ENCODE measurements at regions not wholly inside any gene's neighbourhood (a gene's known extent, or its start where the extent isn't known, plus 50 kb on each side); places are given as distances from the start of the nearest gene placed in this dataset.

GRCh38 chr12:4049298-4050080 is 176.3 kb upstream of the PARP11 start:
- no peak for DNase-seq (ENCODE audit: low read depth)

- DNase-seq (ENCODE audit: low read depth), result no peak
Observed at GRCh38 chr12:4047421-4047820, 174.2 kb upstream of the PARP11 start.

- DNase-seq (ENCODE audit: low read depth), result no peak
Observed at GRCh38 chr12:4046495-4046840, 173.3 kb upstream of the PARP11 start.

- no peak for DNase-seq (ENCODE audit: low read depth)
Observed at GRCh38 chr12:4045786-4046494, 172.7 kb upstream of the PARP11 start.

GRCh38 chr12:4044736-4045730 is 171.8 kb upstream of the PARP11 start:
- no peak for DNase-seq (ENCODE audit: low read depth)

- DNase-seq (ENCODE audit: low read depth), result no peak
Observed at GRCh38 chr12:4044101-4044500, 170.9 kb upstream of the PARP11 start.

- no peak for DNase-seq (ENCODE audit: low read depth)
Observed at GRCh38 chr12:4041187-4041885, 168.1 kb upstream of the PARP11 start.

GRCh38 chr12:4039931-4040330 is 166.7 kb upstream of the PARP11 start:
- no peak for DNase-seq (ENCODE audit: low read depth)

- DNase-seq (ENCODE audit: low read depth), result no peak
Observed at GRCh38 chr12:4037747-4038312, 164.6 kb upstream of the PARP11 start.

GRCh38 chr12:4036671-4037271 is 163.6 kb upstream of the PARP11 start:
- DNase-seq (ENCODE audit: low read depth), result no peak

GRCh38 chr12:4034921-4035320 is 161.7 kb upstream of the PARP11 start:
- no peak for DNase-seq (ENCODE audit: low read depth)

- no peak for DNase-seq (ENCODE audit: low read depth)
Observed at GRCh38 chr12:4032924-4033615, 159.9 kb upstream of the PARP11 start.

- no peak for DNase-seq (ENCODE audit: low read depth)
Observed at GRCh38 chr12:4031703-4032291, 158.6 kb upstream of the PARP11 start.

- DNase-seq (ENCODE audit: low read depth), result peak; percentile 41
Observed at GRCh38 chr12:4030929-4031702, 157.9 kb upstream of the PARP11 start.

GRCh38 chr12:4027412-4027811 is 154.2 kb upstream of the PARP11 start:
- peak; percentile 37 for DNase-seq (ENCODE audit: low read depth)

- DNase-seq (ENCODE audit: low read depth), result no peak
Observed at GRCh38 chr12:4026517-4026916, 153.3 kb upstream of the PARP11 start.

GRCh38 chr12:4026020-4026358 is 152.8 kb upstream of the PARP11 start:
- no peak for DNase-seq (ENCODE audit: low read depth)

GRCh38 chr12:4025181-4026019 is 152.2 kb upstream of the PARP11 start:
- DNase-seq (ENCODE audit: low read depth), result no peak

Data from stimulated activated CD8-positive, alpha-beta memory T cell treated with anti-CD3 and anti-CD28 coated beads, Interleukin-15, amount 100 ng/mL, for 1 hour (primary cell).